K562 (cell line): ENCODE measurements at regions not wholly inside any gene's neighbourhood (a gene's known extent, or its start where the extent isn't known, plus 50 kb on each side); places are given as distances from the start of the nearest gene placed in this dataset.

ENCODE experiments used
- CREB3 ChIP-seq: fragments of 450-650 bp; conservative IDR thresholded peaks from 2 replicates; pipeline ENCODE4 v1.6.1; 2016; ENCODE audit warnings: missing genetic modification characterization, low read depth, mild to moderate bottlenecking, missing compliant biosample characterization, moderate library complexity
- THAP7 ChIP-seq: fragments of 250-450 bp; sonication (Bioruptor Pico); IDR thresholded peaks from 2 replicates; pipeline ENCODE4 v1.5.0; 2021
- TF ChIP-seq, protein P1 (sequence below), 2 experiments: IDR thresholded peaks; 2 replicates each; pipeline ENCODE4 v1.6.1; 2012; ENCODE audit warnings: improper control_type of control experiment in 2 of 2, low read depth in 2 of 2, low read length in 2 of 2, borderline replicate concordance in 1 of 2

GRCh38 chr14:97841762-97842161 lies 1044.6 kb downstream of the VRK1 start:
- TF ChIP-seq CREB3 (tag), result no peak
- no peak for TF ChIP-seq THAP7
- TF ChIP-seq, protein P1, sequence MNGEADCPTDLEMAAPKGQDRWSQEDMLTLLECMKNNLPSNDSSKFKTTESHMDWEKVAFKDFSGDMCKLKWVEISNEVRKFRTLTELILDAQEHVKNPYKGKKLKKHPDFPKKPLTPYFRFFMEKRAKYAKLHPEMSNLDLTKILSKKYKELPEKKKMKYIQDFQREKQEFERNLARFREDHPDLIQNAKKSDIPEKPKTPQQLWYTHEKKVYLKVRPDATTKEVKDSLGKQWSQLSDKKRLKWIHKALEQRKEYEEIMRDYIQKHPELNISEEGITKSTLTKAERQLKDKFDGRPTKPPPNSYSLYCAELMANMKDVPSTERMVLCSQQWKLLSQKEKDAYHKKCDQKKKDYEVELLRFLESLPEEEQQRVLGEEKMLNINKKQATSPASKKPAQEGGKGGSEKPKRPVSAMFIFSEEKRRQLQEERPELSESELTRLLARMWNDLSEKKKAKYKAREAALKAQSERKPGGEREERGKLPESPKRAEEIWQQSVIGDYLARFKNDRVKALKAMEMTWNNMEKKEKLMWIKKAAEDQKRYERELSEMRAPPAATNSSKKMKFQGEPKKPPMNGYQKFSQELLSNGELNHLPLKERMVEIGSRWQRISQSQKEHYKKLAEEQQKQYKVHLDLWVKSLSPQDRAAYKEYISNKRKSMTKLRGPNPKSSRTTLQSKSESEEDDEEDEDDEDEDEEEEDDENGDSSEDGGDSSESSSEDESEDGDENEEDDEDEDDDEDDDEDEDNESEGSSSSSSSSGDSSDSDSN (IDR thresholded peaks at IDR 0.05; ENCODE audit: borderline replicate concordance in 1 of 2, low read depth in 2 of 2, low read length in 2 of 2), result no peak
